Spleen (tissue), 11 donors: ENCODE measurements at regions not wholly inside any gene's neighbourhood (a gene's known extent, or its start where the extent isn't known, plus 50 kb on each side); places are given as distances from the start of the nearest gene placed in this dataset.

Experiments used
- DNase-seq: peaks from one replicate; pipeline ENCODE4 v3.0.0-alpha.2; 2020
- H3K27ac ChIP-seq, 8 donors: fragments of 200-600 bp; sonication (generic) in 7 of 8; 1 replicate in 4 of 8; 2 replicates in 4 of 8; pipeline versions ENCODE4 v1.5.0 to v1.8.0; 2016 to 2021; ENCODE audit warnings: inconsistent platforms in 4 of 8, mild to moderate bottlenecking in 4 of 8, moderate library complexity in 1 of 8
- H3K27me3 ChIP-seq, 7 donors: fragments of 200-600 bp; sonication (generic) in 6 of 7; replicated peaks in 1 of 7; 1 replicate in 4 of 7; 2 replicates in 3 of 7; pipeline versions ENCODE4 v1.5.0 to v1.8.0; 2016 to 2021; ENCODE audit warnings: inconsistent platforms in 3 of 7, mild to moderate bottlenecking in 1 of 7
- H3K36me3 ChIP-seq, 6 donors: fragments of 200-600 bp; sonication (generic) in 5 of 6; 1 replicate in 4 of 6; 2 replicates in 2 of 6; pipeline versions ENCODE4 v1.5.0 to v1.8.0; 2016 to 2021; ENCODE audit warnings: inconsistent platforms in 2 of 6
- H3K4me1 ChIP-seq, 6 donors: fragments of 200-600 bp; sonication (generic) in 5 of 6; 1 replicate in 3 of 6; 2 replicates in 3 of 6; pipeline versions ENCODE4 v1.5.0 to v1.8.0; 2016 to 2021; ENCODE audit warnings: inconsistent platforms in 3 of 6
- H3K4me3 ChIP-seq, 8 donors: fragments of 200-600 bp; sonication (generic) in 7 of 8; 1 replicate in 4 of 8; 2 replicates in 4 of 8; pipeline versions ENCODE4 v1.5.0 to v1.8.0; 2016 to 2021; ENCODE audit warnings: inconsistent platforms in 4 of 8, mild to moderate bottlenecking in 4 of 8, moderate library complexity in 2 of 8
- H3K9me3 ChIP-seq, 8 donors: fragments of 200-600 bp; sonication (generic) in 7 of 8; 1 replicate in 4 of 8; 2 replicates in 4 of 8; pipeline versions ENCODE4 v1.5.0 to v1.8.0; 2016 to 2021; ENCODE audit warnings: inconsistent platforms in 4 of 8
- CTCF ChIP-seq, 11 experiments: fragments of 200-600 bp in 7 of 11; fragments of 450-650 bp in 4 of 11; sonication (generic) in 4 of 11; IDR thresholded peaks in 8 of 11; conservative IDR thresholded peaks in 3 of 11; 1 replicate in 7 of 11; 2 replicates in 4 of 11; pipeline versions ENCODE4 v1.4.0 to v1.8.0; 2016 to 2021; ENCODE audit warnings: antibody characterized with exemption in 11 of 11, inconsistent platforms in 4 of 11, mild to moderate bottlenecking in 1 of 11
- POLR2A ChIP-seq, 3 donors: fragments of 450-650 bp; IDR thresholded peaks; one replicate each; pipeline ENCODE4 v1.5.1; 2017; ENCODE audit warnings: antibody characterized with exemption in 3 of 3, mild to moderate bottlenecking in 1 of 3
- POLR2AphosphoS5 ChIP-seq, 3 donors: sonication (generic); formaldehyde crosslinking; IDR thresholded peaks; one replicate each; pipeline ENCODE4 v1.5.1; 2017; ENCODE audit warnings: antibody characterized with exemption in 3 of 3
- WGBS, 5 donors: extraction: QIAGEN DNeasy Blood & Tissue Kit in 3 of 5; methylation state at CpG; one replicate each; pipeline versions ENCODE4 v1.1.5 to v1.1.7; 2013 to 2018; 5-methylcytosine and 5-hydroxymethylcytosine counted together
- intact Hi-C: fragments of 100-400 bp; cut with DNase I; formaldehyde crosslinking; loops from one replicate; pipeline ENCODE4 v1.15.0; 2023; ENCODE audit warnings: low total_unique reads
- donor health status: healthy with polysubstance abuse.
- donor health status: DM: no; HTN: no; CAD: no; lungs with moderate emphysema.
- donor health status: DM: no; HTN: no; CAD: no.
- donor health status: Bipolar disorder and iron deficiency.
- donor health status: healthy.
- donor health status: DM: no; HTN: no; CAD: no.
- donor health status: DM: yes; HTN: yes; CAD: no.

DNA sequence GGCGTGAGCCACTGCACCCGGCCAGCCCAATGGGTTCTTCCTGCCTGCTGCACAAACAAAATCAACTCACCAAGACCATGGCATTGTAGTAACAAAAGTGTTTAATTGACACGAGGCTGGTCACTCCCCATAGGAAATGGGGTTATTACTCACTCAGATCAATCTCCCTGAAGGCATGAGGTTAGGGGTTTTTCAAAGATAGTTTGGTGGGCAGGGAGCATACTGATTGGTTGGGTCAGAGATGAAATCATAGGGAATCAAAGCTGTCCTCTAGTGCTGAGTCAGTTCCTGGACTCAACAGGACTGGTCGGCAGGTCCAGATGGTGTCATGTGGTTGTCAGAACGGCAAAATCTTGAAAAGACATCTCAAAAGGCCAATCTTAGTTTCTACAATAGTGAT is 122.1 kb downstream of the TMEM17 start:
- peaks cover 0 to 37% (median 24%) of the 10 kb centered on the region in 6 donors for H3K4me1 ChIP-seq
- H3K4me3 ChIP-seq, result no peak overlapping the region
- no peak for DNase-seq
- H3K27ac ChIP-seq, result no peak overlapping the region
- 71 to 81% (median 73%) methylated on average over 5 of the region's 5 CpGs for WGBS, 5 donors
- H3K36me3 ChIP-seq, result no peaks in the 10 kb centered on the region
- peaks cover 0 to 21% (median 11%) of the 10 kb centered on the region in 8 donors for H3K9me3 ChIP-seq
- H3K27me3 ChIP-seq, result no peaks in the 10 kb centered on the region
- intact Hi-C loops, result no loop called here
- TF ChIP-seq POLR2A (IDR thresholded peaks at IDR 0.05), result no peak
- TF ChIP-seq CTCF (IDR thresholded peaks at IDR 0.05 in 8 of 11, conservative IDR thresholded peaks at IDR 0.05 in 3 of 11), result no peak
- no peak for TF ChIP-seq POLR2AphosphoS5 (IDR thresholded peaks at IDR 0.05)

DNA sequence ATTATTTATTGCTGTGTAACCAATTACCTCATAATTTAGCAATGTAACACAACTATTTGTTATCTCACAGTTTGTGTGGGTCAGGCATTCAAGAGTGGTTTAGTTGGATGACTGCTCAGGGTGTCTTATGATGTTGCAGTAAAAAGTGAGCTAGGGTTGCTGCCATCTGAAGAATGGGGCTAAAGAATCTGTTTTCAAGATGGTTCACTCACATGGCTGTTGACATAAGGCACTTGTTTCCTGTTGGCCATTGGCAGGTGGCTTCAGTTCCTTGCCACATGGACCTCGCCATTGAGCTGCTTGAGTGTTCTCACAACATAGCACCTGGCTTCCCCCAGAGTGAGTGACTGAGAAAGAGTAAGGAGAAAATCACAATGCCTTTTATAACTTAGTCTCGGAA is 123.2 kb downstream of the TMEM17 start:
- WGBS, 5 donors, result 48 to 81% (median 69%) methylated on average over 2 of the region's 2 CpGs

GRCh38 chr2:62382122-62382521 is 123.9 kb downstream of the TMEM17 start:
- H3K9me3 ChIP-seq, result peaks cover 0 to 21% (median 11%) of the 10 kb centered on the region in 8 donors

More for the DNA sequence above, 123.2 kb downstream of the TMEM17 start:
- no peaks in the 10 kb centered on the region for H3K27me3 ChIP-seq
- peaks cover 0 to 21% (median 11%) of the 10 kb centered on the region in 8 donors for H3K9me3 ChIP-seq
- no peak for DNase-seq
- intact Hi-C loops, result no loop called here
- H3K4me3 ChIP-seq, result no peak overlapping the region
- TF ChIP-seq CTCF (IDR thresholded peaks at IDR 0.05 in 8 of 11, conservative IDR thresholded peaks at IDR 0.05 in 3 of 11) (no peak), POLR2A (IDR thresholded peaks at IDR 0.05) (no peak), POLR2AphosphoS5 (IDR thresholded peaks at IDR 0.05) (no peak)
- peaks cover 0 to 37% (median 24%) of the 10 kb centered on the region in 6 donors for H3K4me1 ChIP-seq
- peak overlapping the region in 1 of 8 donors; percentile 30 for H3K27ac ChIP-seq
- H3K36me3 ChIP-seq, result no peaks in the 10 kb centered on the region

DNA sequence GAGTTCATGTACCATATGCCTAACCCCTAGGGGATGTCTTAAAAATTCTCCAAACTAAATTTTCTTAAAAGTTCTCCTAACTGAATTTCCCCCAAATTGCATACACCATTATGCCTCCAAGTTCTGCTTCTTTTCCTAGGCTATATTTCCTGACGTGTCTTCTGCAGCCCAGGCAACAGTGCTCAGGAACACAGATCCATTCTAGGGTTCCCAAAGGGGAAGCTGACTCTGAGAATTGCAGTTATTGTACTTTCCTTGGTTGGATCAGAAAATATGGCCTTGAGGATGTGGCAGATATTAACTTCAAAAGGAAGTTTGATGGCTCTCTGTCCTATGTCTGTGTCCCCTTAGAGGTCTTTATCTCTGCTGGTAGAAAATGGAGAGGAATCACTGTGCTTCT is 124.3 kb downstream of the TMEM17 start:
- H3K4me1 ChIP-seq, result peaks cover 0 to 37% (median 24%) of the 10 kb centered on the region in 6 donors
- no peak for DNase-seq
- no peaks in the 10 kb centered on the region for H3K36me3 ChIP-seq
- H3K9me3 ChIP-seq, result peaks cover 0 to 21% (median 10%) of the 10 kb centered on the region in 8 donors
- TF ChIP-seq POLR2AphosphoS5 (IDR thresholded peaks at IDR 0.05), result no peak
- TF ChIP-seq CTCF (IDR thresholded peaks at IDR 0.05 in 8 of 11, conservative IDR thresholded peaks at IDR 0.05 in 3 of 11), result no peak
- TF ChIP-seq POLR2A (IDR thresholded peaks at IDR 0.05), result no peak
- WGBS, 5 donors, result 49 to 70% (median 55%) methylated on average over 1 of the region's 1 CpG
- no peak overlapping the region for H3K4me3 ChIP-seq
- H3K27ac ChIP-seq, result peak overlapping the region in 5 of 8 donors; percentile 8 to 54 (median 27)
- intact Hi-C loops, result no loop called here
- no peaks in the 10 kb centered on the region for H3K27me3 ChIP-seq

More at GRCh38 chr2:62382122-62382521, 123.9 kb downstream of the TMEM17 start:
- Histone ChIP-seq H3K36me3 (no peaks in the 10 kb centered on the region), H3K27ac (peak overlapping the region in 5 of 8 donors; percentile 8 to 54 (median 27)), H3K4me3 (no peak overlapping the region), H3K4me1 (peaks cover 0 to 37% (median 24%) of the 10 kb centered on the region in 6 donors), H3K27me3 (no peaks in the 10 kb centered on the region)
- intact Hi-C loops, result no loop called here
- WGBS, 5 donors, result 8 to 33% (median 20%) methylated on average over 2 of the region's 2 CpGs
- TF ChIP-seq POLR2AphosphoS5 (IDR thresholded peaks at IDR 0.05), result no peak
- no peak for DNase-seq
